Renal pelvis (tissue), 1 donor: ENCODE measurements at regions not wholly inside any gene's neighbourhood (a gene's known extent, or its start where the extent isn't known, plus 50 kb on each side); places are given as distances from the start of the nearest gene placed in this dataset.
A peak's percentile ranks its signal among the peaks of the same experiment; 100 is the strongest.
"Not testable (repeated sequence)": the region's sequence is repeated elsewhere in the genome, so short reads cannot be mapped to it uniquely, and the experiment has no call there.

ENCODE experiments used
- DNase-seq: peaks from one replicate; pipeline ENCODE4 v3.0.0-alpha.2; 2013

DNA sequence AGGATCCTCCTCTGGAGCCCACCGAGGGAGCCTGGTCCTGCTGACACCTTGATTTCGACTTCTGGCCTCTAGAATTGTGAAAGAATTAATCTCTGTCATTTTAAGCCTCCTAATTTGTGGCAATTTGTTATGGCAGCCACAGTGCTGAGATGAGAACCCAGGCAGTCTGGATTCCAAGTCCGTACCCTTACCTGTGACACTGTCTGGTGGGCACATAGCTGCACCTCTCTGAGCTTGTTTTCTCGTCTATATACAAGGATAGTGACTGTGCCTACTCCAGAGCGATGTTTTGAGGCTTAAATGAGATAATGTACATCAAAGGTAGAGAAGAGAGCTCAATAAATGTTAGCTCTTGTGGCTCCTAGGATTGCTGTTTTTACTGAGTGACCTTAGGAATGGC lies 128.4 kb upstream of the MPHOSPH6 start:
- DNase-seq, result no peak

DNA sequence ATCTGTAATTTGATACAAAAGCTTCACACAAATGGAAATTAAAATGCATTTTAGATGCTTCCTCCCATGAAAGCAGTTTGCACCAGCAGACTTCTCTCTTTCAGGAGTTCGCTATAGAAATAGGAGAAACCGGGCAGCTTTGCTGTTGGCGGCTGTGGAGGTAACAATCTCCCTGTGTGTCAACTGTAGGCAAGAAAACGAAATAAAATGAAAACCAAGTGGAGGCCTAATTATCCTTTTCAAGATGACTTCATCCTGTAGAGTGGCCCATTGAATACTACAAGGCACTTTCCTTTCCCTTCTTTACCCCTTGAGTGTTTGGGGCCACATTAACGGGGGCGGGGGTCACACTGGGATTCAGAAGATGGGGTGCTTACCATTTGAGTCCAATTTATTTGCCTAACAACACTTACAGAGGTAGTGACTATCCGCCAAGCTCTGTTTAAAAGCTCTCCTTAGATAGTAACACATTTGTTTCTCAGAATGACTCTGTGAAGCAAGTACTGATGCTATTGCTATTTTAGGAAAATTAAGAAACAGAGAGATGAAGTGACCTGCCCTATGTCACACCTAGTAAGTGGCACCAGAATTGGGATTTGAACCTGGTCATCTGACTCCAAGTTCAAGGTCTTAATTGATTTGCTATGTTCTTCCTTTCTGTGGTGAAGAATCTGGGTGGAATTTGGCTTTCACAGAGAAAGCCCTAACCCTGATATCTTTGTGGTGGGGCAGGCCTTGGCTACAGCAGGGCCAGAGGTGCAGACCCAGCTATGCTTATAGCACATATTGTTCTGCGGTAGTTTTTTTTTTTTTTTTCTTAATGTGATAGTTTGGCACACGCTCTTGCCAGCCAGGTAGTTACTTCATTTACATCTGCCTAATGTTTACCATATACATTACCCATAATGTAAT lies 125.5 kb upstream of the MPHOSPH6 start:
- no peak for DNase-seq

DNA sequence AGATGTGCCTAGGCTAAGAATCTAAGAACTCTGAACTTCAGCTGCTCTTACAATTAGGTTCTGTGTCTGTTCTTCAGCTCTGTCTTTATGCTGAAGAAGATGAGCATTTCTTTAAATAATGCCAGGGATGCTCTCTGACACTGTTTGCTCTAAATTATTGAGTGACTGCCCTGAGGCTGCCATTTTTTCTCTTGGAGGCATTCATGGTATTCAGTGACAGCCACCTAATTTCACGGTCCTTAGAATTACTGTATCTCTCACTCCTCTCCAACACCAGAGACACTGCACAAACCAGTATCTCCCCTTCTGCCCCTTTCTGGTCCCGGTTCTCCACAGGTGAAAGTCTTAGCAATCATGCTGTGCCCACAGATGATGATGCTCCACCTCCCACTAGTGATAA lies 123.6 kb upstream of the MPHOSPH6 start:
- no peak for DNase-seq

DNA sequence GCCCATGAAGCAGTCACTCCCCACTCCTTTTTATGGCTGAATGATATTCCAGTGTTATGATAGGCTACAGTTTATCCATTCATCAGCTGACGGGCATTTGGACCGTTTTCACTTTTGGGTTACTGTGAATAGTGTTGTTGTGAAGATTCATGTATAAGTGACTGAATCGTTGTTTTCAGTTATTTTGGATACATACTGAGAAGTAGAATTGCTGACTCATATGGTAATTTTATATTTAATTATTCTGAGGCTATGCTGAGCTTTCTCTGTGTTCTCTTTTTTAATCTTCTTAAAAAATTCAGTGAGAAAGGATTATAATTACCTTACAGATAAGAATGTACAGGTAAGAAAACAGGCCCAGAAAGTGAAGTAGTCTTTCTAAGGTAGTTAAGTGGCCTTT lies 117.9 kb upstream of the MPHOSPH6 start:
- DNase-seq, result no peak

- no peak for DNase-seq
These were observed 112.6 kb upstream of the MPHOSPH6 start for GRCh38 chr16:82282662-82283061.

- DNase-seq, result no peak
These were observed 111.5 kb upstream of the MPHOSPH6 start for GRCh38 chr16:82281544-82281943.

GRCh38 chr16:82280867-82281266 lies 110.8 kb upstream of the MPHOSPH6 start:
- DNase-seq, result no peak

DNA sequence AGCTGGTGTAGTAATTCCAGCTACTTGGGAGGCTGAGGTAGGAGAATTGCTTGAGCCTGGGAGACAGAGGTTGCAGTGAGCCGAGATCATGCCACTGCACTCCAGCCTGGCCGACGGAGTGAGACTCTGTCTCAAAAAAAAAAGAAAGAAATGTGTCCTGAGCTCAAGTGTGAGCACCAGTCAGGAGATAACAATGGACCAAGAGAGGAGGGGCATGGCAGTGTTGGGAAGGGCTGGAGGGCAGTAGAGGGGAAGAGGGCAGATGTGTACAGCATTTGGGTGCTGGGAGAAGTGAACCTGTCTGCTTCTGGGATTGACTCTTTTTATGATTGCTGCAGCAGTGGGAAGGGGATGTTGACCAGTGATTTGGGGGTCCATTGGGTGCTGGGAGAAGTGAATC lies 105.3 kb upstream of the MPHOSPH6 start:
- not testable (repeated sequence) for DNase-seq

DNA sequence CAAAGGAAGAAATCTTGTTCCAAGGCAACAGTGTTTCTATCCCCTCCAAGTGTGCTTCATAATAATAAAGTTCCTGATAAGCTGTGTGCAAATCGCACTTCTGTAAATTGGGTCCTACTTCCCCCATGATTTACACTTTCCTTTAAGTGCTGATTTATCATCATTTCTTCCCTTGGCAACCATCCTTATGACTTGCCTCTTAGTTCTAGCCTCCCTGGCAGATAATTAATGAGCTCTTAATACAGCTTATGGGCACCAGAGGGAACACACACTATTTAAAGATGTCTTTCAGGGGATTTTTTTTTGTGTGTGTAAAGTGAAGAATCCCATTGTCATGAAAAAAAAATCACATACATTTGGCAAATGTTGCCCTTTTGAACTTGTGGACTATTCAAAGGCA lies 101.6 kb upstream of the MPHOSPH6 start:
- DNase-seq, result no peak

GRCh38 chr16:82267675-82268074 lies 97.7 kb upstream of the MPHOSPH6 start:
- DNase-seq, result not testable (repeated sequence)

GRCh38 chr16:82265809-82266208 lies 95.8 kb upstream of the MPHOSPH6 start:
- DNase-seq, result no peak

- DNase-seq, result peak; percentile 16
These were observed 94.7 kb upstream of the MPHOSPH6 start for GRCh38 chr16:82264756-82265155.

GRCh38 chr16:82263521-82264143 lies 93.6 kb upstream of the MPHOSPH6 start:
- DNase-seq, result peak; percentile 49

DNA sequence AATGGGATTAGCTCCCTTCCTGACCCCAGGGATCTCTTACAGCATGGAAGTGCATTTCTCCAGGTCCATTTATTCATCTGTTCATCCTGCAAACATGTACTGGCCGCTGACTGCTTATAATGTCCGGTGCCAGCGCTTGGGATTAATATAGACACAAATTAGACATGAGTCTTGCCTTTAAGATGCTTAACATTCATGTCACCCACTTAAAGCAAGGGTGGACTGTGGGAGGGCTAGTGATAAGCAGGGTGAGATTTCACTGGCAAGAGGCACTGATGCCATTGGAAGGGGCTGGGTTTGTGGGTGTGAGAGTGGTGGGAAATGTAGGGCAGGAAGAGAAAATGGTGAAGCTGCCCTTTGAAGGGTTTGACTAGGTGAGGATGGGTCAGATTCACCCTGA lies 92.2 kb upstream of the MPHOSPH6 start:
- no peak for DNase-seq

GRCh38 chr16:82260212-82260795 lies 90.3 kb upstream of the MPHOSPH6 start:
- no peak for DNase-seq

DNA sequence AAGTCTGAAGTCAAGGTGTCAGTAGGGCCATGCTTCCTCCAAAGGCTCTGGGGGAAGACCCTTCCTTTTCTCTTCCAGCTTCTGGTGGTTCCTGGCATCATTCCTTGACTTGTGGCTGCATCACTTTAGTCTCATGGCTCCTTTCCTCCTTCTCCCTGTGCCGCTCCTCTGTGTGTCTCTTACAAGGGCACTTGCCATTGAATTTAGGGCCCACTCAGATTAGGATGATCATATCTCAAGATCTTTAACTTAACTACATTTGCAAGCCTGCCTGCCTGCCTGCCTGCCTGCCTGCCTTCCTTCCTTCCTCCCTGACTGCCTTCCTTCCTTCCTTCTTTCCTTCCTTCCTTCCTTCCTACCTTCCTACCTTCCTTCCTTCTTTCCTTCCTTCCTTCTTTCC lies 89.7 kb upstream of the MPHOSPH6 start:
- DNase-seq, result no peak

GRCh38 chr16:82257990-82258389 lies 88.0 kb upstream of the MPHOSPH6 start:
- DNase-seq, result no peak

- DNase-seq, result no peak
These were observed 82.6 kb upstream of the MPHOSPH6 start for GRCh38 chr16:82252582-82252981.

DNA sequence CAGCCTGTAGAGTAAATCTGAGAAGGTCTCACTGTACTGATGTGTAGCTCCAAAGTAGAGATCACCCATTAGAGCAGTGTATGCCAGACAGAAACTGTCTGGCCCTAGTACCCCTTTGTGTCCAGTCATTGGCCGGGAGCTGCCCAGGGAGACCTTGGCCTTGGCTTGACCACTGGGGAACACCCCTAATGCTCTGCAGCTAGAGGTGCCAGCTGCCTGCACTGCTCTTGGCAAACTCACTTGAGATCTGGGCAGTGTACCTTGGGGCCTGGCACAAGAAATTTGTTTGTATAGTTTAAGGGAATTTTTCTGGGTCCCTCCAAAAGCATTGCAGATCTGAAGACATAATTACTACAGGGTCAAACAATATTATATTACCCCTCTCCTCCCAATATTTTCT lies 78.7 kb upstream of the MPHOSPH6 start:
- DNase-seq, result no peak

GRCh38 chr16:82248012-82248656 lies 78.1 kb upstream of the MPHOSPH6 start:
- DNase-seq, result no peak

DNA sequence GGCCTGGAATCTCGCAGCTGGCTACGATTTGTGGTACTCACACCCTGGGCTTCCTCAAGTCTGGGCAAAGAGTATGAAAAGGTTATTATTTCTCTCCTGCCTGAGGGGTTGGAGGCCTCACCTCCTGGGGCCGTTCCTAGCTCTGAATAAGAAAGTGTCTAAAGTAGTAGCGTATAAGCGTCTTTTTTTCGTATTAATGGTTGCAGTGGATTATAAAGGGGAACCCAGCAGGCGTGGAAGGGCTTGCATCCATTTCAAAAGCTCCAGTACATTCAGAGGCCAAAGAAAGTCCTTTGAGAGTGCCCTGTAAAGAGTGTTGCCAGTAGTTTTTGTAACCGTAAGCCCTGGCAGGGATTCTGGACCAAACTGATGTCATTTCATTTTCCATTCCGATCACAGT lies 72.2 kb upstream of the MPHOSPH6 start:
- no peak for DNase-seq

DNA sequence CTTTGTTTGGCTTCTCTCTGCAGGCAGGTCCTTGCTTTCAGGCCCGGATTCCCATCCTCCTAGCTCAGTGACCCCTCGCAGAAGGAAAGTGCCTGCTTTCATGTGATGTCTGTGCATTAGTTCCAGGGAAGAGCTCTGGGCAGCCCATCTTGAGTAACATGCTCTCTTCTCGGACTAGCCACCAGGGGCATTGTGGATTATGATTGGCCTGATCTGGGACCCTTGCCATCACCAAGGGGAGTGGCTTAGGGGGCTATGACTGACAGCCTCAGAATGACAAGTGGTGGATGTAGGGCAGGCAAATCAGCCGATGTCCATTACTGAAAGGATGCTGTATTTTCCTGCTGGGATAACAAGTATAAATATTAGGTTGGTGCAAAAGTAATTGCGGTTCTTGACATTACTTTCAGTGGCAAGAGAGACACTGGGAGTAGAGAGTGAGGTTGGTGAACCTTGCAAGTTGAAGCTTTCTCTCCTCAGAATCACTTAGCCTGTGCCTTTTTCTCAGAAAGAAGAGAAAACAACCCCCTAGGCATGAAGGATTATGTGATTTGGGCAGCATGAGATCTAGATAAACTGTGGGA lies 71.5 kb upstream of the MPHOSPH6 start:
- DNase-seq, result no peak
